GM18520 (cell line): ENCODE measurements at regions not wholly inside any gene's neighbourhood (a gene's known extent, or its start where the extent isn't known, plus 50 kb on each side); places are given as distances from the start of the nearest gene placed in this dataset.
A peak's percentile ranks its signal among the peaks of the same experiment; 100 is the strongest.
"Not testable (repeated sequence)": the region's sequence is repeated elsewhere in the genome, so short reads cannot be mapped to it uniquely, and the experiment has no call there.

Experiments used
- ATAC-seq: cut with Tn5 transposase; IDR thresholded peaks from one replicate; pipeline ENCODE4 v1.9.1; 2021; ENCODE audit not compliant: unreplicated experiment

- not testable (repeated sequence) for ATAC-seq
These were observed 337.3 kb downstream of the GOLGA6L6 start for GRCh38 chr15:20204177-20204866.

GRCh38 chr15:20203649-20204150 is 337.9 kb downstream of the GOLGA6L6 start:
- not testable (repeated sequence) for ATAC-seq

- not testable (repeated sequence) for ATAC-seq
These were observed 346.9 kb downstream of the GOLGA6L6 start for GRCh38 chr15:20194591-20195198.

GRCh38 chr15:20192982-20193929 is 348.3 kb downstream of the GOLGA6L6 start:
- peak; percentile 61 for ATAC-seq

- not testable (repeated sequence) for ATAC-seq
These were observed 350.0 kb downstream of the GOLGA6L6 start for GRCh38 chr15:20191508-20192125.

- not testable (repeated sequence) for ATAC-seq
These were observed 353.0 kb downstream of the GOLGA6L6 start for GRCh38 chr15:20188611-20189010.

GRCh38 chr15:20187370-20188355 is 353.9 kb downstream of the GOLGA6L6 start:
- not testable (repeated sequence) for ATAC-seq

- ATAC-seq: not testable (repeated sequence)
These were observed 356.7 kb downstream of the GOLGA6L6 start for GRCh38 chr15:20184879-20185278.

GRCh38 chr15:20168221-20168620 is 373.4 kb downstream of the GOLGA6L6 start:
- not testable (repeated sequence) for ATAC-seq

GRCh38 chr15:20153528-20153927 is 388.1 kb downstream of the GOLGA6L6 start:
- not testable (repeated sequence) for ATAC-seq

GRCh38 chr15:20148679-20149078 is 392.9 kb downstream of the GOLGA6L6 start:
- ATAC-seq: not testable (repeated sequence)

- not testable (repeated sequence) for ATAC-seq
These were observed 393.6 kb downstream of the GOLGA6L6 start for GRCh38 chr15:20148008-20148407.

- not testable (repeated sequence) for ATAC-seq
These were observed 397.1 kb downstream of the GOLGA6L6 start for GRCh38 chr15:20144333-20145036.

- not testable (repeated sequence) for ATAC-seq
These were observed 398.7 kb downstream of the GOLGA6L6 start for GRCh38 chr15:20142906-20143305.

GRCh38 chr15:20142410-20142809 is 399.2 kb downstream of the GOLGA6L6 start:
- not testable (repeated sequence) for ATAC-seq

- not testable (repeated sequence) for ATAC-seq
These were observed 416.9 kb downstream of the GOLGA6L6 start for GRCh38 chr15:20124668-20125067.

- no peak for ATAC-seq
These were observed 435.6 kb downstream of the GOLGA6L6 start for GRCh38 chr15:20106026-20106425.

- ATAC-seq: not testable (repeated sequence)
These were observed 436.3 kb downstream of the GOLGA6L6 start for GRCh38 chr15:20105011-20105990.
